ENCODE measurements at regions not wholly inside any gene's neighbourhood (a gene's known extent, or its start where the extent isn't known, plus 50 kb on each side); places are given as distances from the start of the nearest gene placed in this dataset.

GRCh38 chr9:135016876-135017275, 70.6 kb upstream of the OLFM1 start:
- CTCF ChIA-PET (ENCODE audit: low intra/inter-chr PET ratio): no interaction called here
- Histone ChIP-seq H2AFZ (ENCODE audit: low read depth, low read length) (no peak overlapping the region), H3K4me2 (ENCODE audit: insufficient read depth, low read length) (no peak overlapping the region), H3K9me1 (ENCODE audit: control insufficient read depth, insufficient read depth, low read length) (no peaks in the 10 kb centered on the region), H3K4me3 (no peak overlapping the region), H3K27me3 (ENCODE audit: control insufficient read depth in 2 of 2, insufficient read depth in 2 of 2, low read length in 2 of 2) (peaks cover 4 to 33% of the 10 kb centered on the region in 2 experiments; a peak in 3 of 5 replicates), H3K4me1 (replicated peaks in 1 of 2; ENCODE audit: control insufficient read depth in 2 of 2, insufficient read depth in 2 of 2, low read length in 2 of 2) (no peaks in the 10 kb centered on the region; a peak in 1 of 5 replicates), H3K9me3 (replicated peaks; ENCODE audit: control insufficient read depth, insufficient read depth, low read depth, low read length) (no peaks in the 10 kb centered on the region), H3K27ac (ENCODE audit: extremely low read depth, low read depth, low read length) (no peak overlapping the region), H3K9ac (ENCODE audit: insufficient read depth in 1 of 2, low read depth in 2 of 2, low read length in 2 of 2) (no peak overlapping the region), H3K36me3 (ENCODE audit: control insufficient read depth, insufficient read depth, low read length) (no peaks in the 10 kb centered on the region), H4K20me1 (replicated peaks; ENCODE audit: control insufficient read depth, insufficient read depth, low read length) (no peaks in the 10 kb centered on the region; the same call in 1 of the 2 replicates), H3K79me2 (ENCODE audit: control insufficient read depth, insufficient read depth, low read length) (no peaks in the 10 kb centered on the region)
- TF ChIP-seq SETDB1 (IDR thresholded peaks at IDR 0.05; ENCODE audit: low read length) (no peak), ZNF445 (CRISPR knock-in tag; IDR thresholded peaks at IDR 0.05; ENCODE audit: low read depth) (no peak), TCF3 (CRISPR knock-in tag; IDR thresholded peaks at IDR 0.05) (no peak), MGA (IDR thresholded peaks at IDR 0.05) (no peak), ZNF398 (CRISPR knock-in tag; IDR thresholded peaks at IDR 0.05) (no peak), XRCC5 (IDR thresholded peaks at IDR 0.05; ENCODE audit: low read depth, low read length) (no peak), PKNOX1 (IDR thresholded peaks at IDR 0.05) (no peak)
- no TSS peak for BruUV-seq (replicated peaks)
- POLR2A ChIA-PET: interaction anchor here (0.6 to 1.0 kb wide), 2 partner anchors 184 to 214 kb away, joined by 4 read pairs; no protein-coding TSS in a partner anchor
- in situ Hi-C loops (cut with MboI): no loop called here
- FAIRE-seq (no peak), DNase-seq (ENCODE audit: extremely low read depth in 1 of 4, low spot score in 3 of 4) (no peak), ATAC-seq (no peak)
- intact Hi-C loops (cut with micrococcal nuclease): no loop called here
- WGBS (ENCODE audit: insufficient coverage, low coverage, missing lambda C conversion rate): under 1% methylated on average over 10 of the region's 10 CpGs
